GM12878 (cell line): ENCODE measurements at regions not wholly inside any gene's neighbourhood (a gene's known extent, or its start where the extent isn't known, plus 50 kb on each side); places are given as distances from the start of the nearest gene placed in this dataset.

Source experiments
- ATAC-seq: fragments of 200-7000 bp; cut with Tn5 transposase; 3 replicates; pipeline ENCODE4 v1.9.1; 2020; ENCODE audit warnings: mild to moderate bottlenecking, moderate library complexity
- BruUV-seq: library from RNA; stranded (reverse); fragments of 400-500 nt; replicated peaks from 2 replicates; lab custom pipeline; 2021; lab: Mats Ljungman, UMichigan
- CTCF ChIA-PET: fragments of 300-600 bp; sonication (Branson Sonifier 250); formaldehyde crosslinking; extraction: SDS; loops from one replicate; lab custom pipeline; 2021; ENCODE audit warnings: inconsistent platforms; lab: Yijun Ruan, JAX
- POLR2A ChIA-PET: fragments of 350-600 bp; formaldehyde crosslinking; extraction: SDS; loops from one replicate; lab custom pipeline; 2021; ENCODE audit warnings: inconsistent platforms; lab: Charles Lee
- RAD21 ChIA-PET: fragments of 300-600 bp; sonication (Branson Sonifier 250); formaldehyde crosslinking; loops from one replicate; lab custom pipeline; 2023; ENCODE audit warnings: antibody characterized with exemption; ENCODE audit not compliant: unreplicated experiment; lab: Charles Lee
- SMC1A ChIA-PET: fragments of 300-600 bp; sonication (Branson Sonifier 250); formaldehyde crosslinking; loops from one replicate; lab custom pipeline; 2023; ENCODE audit not compliant: unreplicated experiment, uncharacterized antibody; lab: Charles Lee
- DNase-seq: peaks from one replicate; pipeline ENCODE4 v3.0.0-alpha.2; 2011; ENCODE audit warnings: low read depth, low spot score
- FAIRE-seq: peaks from 3 replicates; lab custom pipeline; 2011; peaks lifted over from hg19 to GRCh38; lab: Jason Lieb, UNC
- H2AFZ ChIP-seq: 2 replicates; pipeline ENCODE4 v1.6.0; 2011; ENCODE audit warnings: low read depth, low read length, control low read depth; ENCODE audit not compliant: control insufficient read depth
- H3K27ac ChIP-seq: 2 replicates; pipeline ENCODE4 v1.5.1; 2011; ENCODE audit warnings: control low read depth; ENCODE audit not compliant: control insufficient read depth, insufficient read depth
- H3K27me3 ChIP-seq, 2 experiments: replicated peaks in 1 of 2; 2 replicates each; pipeline versions ENCODE4 v1.6.0 to v1.6.1; 2011; ENCODE audit warnings: low read length in 1 of 2; ENCODE audit not compliant: control insufficient read depth in 2 of 2, insufficient read depth in 2 of 2
- H3K36me3 ChIP-seq, 2 experiments: 2 replicates each; pipeline ENCODE4 v1.5.1; 2011; ENCODE audit warnings: low read length in 1 of 2; ENCODE audit not compliant: control insufficient read depth in 2 of 2, insufficient read depth in 2 of 2
- H3K4me1 ChIP-seq: 2 replicates; pipeline ENCODE4 v1.6.1; 2011; ENCODE audit warnings: mild to moderate bottlenecking, low read length, moderate library complexity, mixed read lengths; ENCODE audit not compliant: control insufficient read depth, insufficient read depth
- H3K4me2 ChIP-seq: 2 replicates; pipeline ENCODE4 v1.6.0; 2011; ENCODE audit warnings: control low read depth; ENCODE audit not compliant: control insufficient read depth, insufficient read depth
- H3K4me3 ChIP-seq: fragments of 200-600 bp; sonication (generic); 2 replicates; pipeline ENCODE4 v1.5.1; 2016
- H3K79me2 ChIP-seq: 2 replicates; pipeline ENCODE4 v1.6.0; 2011; ENCODE audit warnings: low read length; ENCODE audit not compliant: control insufficient read depth, insufficient read depth
- H3K9ac ChIP-seq: 2 replicates; pipeline ENCODE4 v1.8.0; 2011; ENCODE audit warnings: low read length, control low read depth, mixed read lengths; ENCODE audit not compliant: control insufficient read depth, insufficient read depth
- H3K9me3 ChIP-seq: replicated peaks from 3 replicates; pipeline ENCODE4 v1.5.1; 2011; ENCODE audit warnings: mild to moderate bottlenecking, low read length; ENCODE audit not compliant: control insufficient read depth, insufficient read depth
- H4K20me1 ChIP-seq: 2 replicates; pipeline ENCODE4 v1.6.0; 2011; ENCODE audit not compliant: control insufficient read depth, insufficient read depth
- CREM ChIP-seq: IDR thresholded peaks from 2 replicates; pipeline ENCODE4 v1.6.1; 2014; ENCODE audit warnings: antibody characterized with exemption, low read depth
- DPF2 ChIP-seq: fragments of 450-650 bp; IDR thresholded peaks from 2 replicates; pipeline ENCODE4 v1.6.1; 2017; ENCODE audit warnings: mild to moderate bottlenecking
- HCFC1 ChIP-seq: fragments of 150-350 bp; IDR thresholded peaks from 2 replicates; pipeline ENCODE4 v1.6.1; 2014; ENCODE audit warnings: low read length
- MLLT1 ChIP-seq: fragments of 450-650 bp; IDR thresholded peaks from 2 replicates; pipeline ENCODE4 v1.6.1; 2016; ENCODE audit warnings: mild to moderate bottlenecking
- PBX3 ChIP-seq: IDR thresholded peaks from 2 replicates; pipeline ENCODE4 v1.6.1; 2011; ENCODE audit warnings: mild to moderate bottlenecking, low read depth, low read length, moderate library complexity; ENCODE audit not compliant: insufficient replicate concordance
- RAD51 ChIP-seq: fragments of 450-650 bp; IDR thresholded peaks from 2 replicates; pipeline ENCODE4 v1.6.1; 2016; ENCODE audit warnings: moderate library complexity, mild to moderate bottlenecking, inconsistent platforms
- RCOR1 ChIP-seq: conservative IDR thresholded peaks from 2 replicates; pipeline ENCODE4 v1.6.1; 2012; ENCODE audit warnings: low read depth, low read length, improper control_type of control experiment
- SMAD1 ChIP-seq: fragments of 450-650 bp; IDR thresholded peaks from 2 replicates; pipeline ENCODE4 v1.6.1; 2018; ENCODE audit warnings: mild to moderate bottlenecking, low read depth; ENCODE audit not compliant: partially characterized antibody
- TBL1XR1 ChIP-seq: IDR thresholded peaks from 2 replicates; pipeline ENCODE4 v1.6.1; 2012; ENCODE audit warnings: low read depth, low read length, improper control_type of control experiment
- USF2 ChIP-seq: IDR thresholded peaks from 2 replicates; pipeline ENCODE4 v1.6.1; 2011; ENCODE audit warnings: low read depth, low read length, improper control_type of control experiment, borderline replicate concordance
- ZBTB40 ChIP-seq: fragments of 450-650 bp; IDR thresholded peaks from 2 replicates; pipeline ENCODE4 v1.6.1; 2016; ENCODE audit warnings: mild to moderate bottlenecking, moderate library complexity, borderline replicate concordance
- WGBS: methylation state at CpG from one replicate; pipeline ENCODE4 v1.1.6; 2016; ENCODE audit warnings: low lambda C conversion rate; ENCODE audit not compliant: insufficient replicate concordance, insufficient coverage; ENCODE audit errors: missing lambda C conversion rate; 5-methylcytosine and 5-hydroxymethylcytosine counted together
- in situ Hi-C: fragments of 300-500 bp; cut with MboI; formaldehyde crosslinking; loops from 9 replicates; pipeline ENCODE4 v1.14.3; 2018; ENCODE audit warnings: mixed read lengths
- intact Hi-C: fragments of 100-400 bp; cut with micrococcal nuclease; formaldehyde crosslinking; loops from one replicate; pipeline ENCODE4 v1.14.2; 2022; ENCODE audit not compliant: unreplicated experiment

- no peak for TF ChIP-seq SMAD1
- no peak for TF ChIP-seq ZBTB40
- TF ChIP-seq USF2: no peak
Measured at GRCh38 chr5:107217721-107218130, 453.0 kb downstream of the EFNA5 start (continued).

- no peaks in the 10 kb centered on the region for H4K20me1 ChIP-seq
- POLR2A ChIA-PET: no interaction called here
Measured at GRCh38 chr5:107216587-107216986, 454.1 kb downstream of the EFNA5 start.

More at GRCh38 chr5:107216587-107216986, 454.1 kb downstream of the EFNA5 start:
- no peaks in the 10 kb centered on the region for H3K79me2 ChIP-seq
- H3K9ac ChIP-seq: no peak overlapping the region
- no peak overlapping the region for H3K4me3 ChIP-seq
- H3K4me2 ChIP-seq: no peak overlapping the region
- ChIA-PET SMC1A (interaction anchor here (0.6 to 1.6 kb wide), 6 partner anchors 10 to 458 kb away, joined by 3 to 6 read pairs (median 4); no protein-coding TSS in a partner anchor), CTCF (interaction anchor here (1.3 kb wide), 1 partner anchor 30 kb away, joined by 3 read pairs; no protein-coding TSS in a partner anchor), RAD21 (no interaction called here)
- H3K36me3 ChIP-seq: no peaks in the 10 kb centered on the region
- 8% methylated on average over 5 of the region's 5 CpGs for WGBS
- H3K4me1 ChIP-seq: no peaks in the 10 kb centered on the region
- no peak for TF ChIP-seq RAD51
- TF ChIP-seq CREM: no peak
- TF ChIP-seq HCFC1: no peak
- no peak for TF ChIP-seq TBL1XR1
- no peak for TF ChIP-seq PBX3
- TF ChIP-seq DPF2: no peak
- no peak for TF ChIP-seq RCOR1
- no peak for TF ChIP-seq MLLT1
- FAIRE-seq (no peak), DNase-seq (no peak), ATAC-seq (no peak)
- intact Hi-C loops: no loop called here
- no peak overlapping the region for H3K27ac ChIP-seq
- no peaks in the 10 kb centered on the region; a peak in 1 of 4 replicates for H3K27me3 ChIP-seq
- in situ Hi-C loops: no loop called here
- no peak overlapping the region; the same call in 1 of the 2 replicates for H2AFZ ChIP-seq
- no peaks in the 10 kb centered on the region for H3K9me3 ChIP-seq
- BruUV-seq: no TSS peak
